ENCODE measurements at regions not wholly inside any gene's neighbourhood (a gene's known extent, or its start where the extent isn't known, plus 50 kb on each side); places are given as distances from the start of the nearest gene placed in this dataset.
"Not testable (repeated sequence)": the region's sequence is repeated elsewhere in the genome, so short reads cannot be mapped to it uniquely, and the experiment has no call there.

- DNase-seq: no peak
These were observed 77.6 kb downstream of the RIN2 start for GRCh38 chr20:19835533-19836222.

GRCh38 chr20:19838468-19838867, 80.4 kb downstream of the RIN2 start:
- DNase-seq: no peak

- no peak for DNase-seq
These were observed 81.0 kb downstream of the RIN2 start for GRCh38 chr20:19839053-19839452.

GRCh38 chr20:19840111-19840710, 82.2 kb downstream of the RIN2 start:
- DNase-seq: no peak

GRCh38 chr20:19841740-19842139, 83.7 kb downstream of the RIN2 start:
- DNase-seq: no peak

DNA sequence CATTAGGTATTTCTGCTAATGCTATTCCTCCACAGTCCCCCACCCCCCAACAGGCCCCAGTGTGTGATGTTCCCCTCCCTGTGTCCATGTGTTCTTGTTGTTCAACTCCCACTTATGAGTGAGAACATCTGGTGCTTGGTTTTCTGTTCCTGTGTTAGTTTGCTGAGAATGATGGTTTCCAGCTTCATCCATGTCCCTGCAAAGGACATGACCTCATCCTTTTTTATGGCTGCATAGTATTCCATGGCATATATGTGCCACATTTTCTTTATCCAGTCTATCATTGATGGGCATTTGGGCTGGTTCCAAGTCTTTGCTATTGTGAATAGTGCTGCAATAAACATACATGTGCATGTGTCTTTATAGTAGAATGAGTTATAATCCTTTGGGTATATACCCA, 86.8 kb downstream of the RIN2 start:
- not testable (repeated sequence) for DNase-seq

DNA sequence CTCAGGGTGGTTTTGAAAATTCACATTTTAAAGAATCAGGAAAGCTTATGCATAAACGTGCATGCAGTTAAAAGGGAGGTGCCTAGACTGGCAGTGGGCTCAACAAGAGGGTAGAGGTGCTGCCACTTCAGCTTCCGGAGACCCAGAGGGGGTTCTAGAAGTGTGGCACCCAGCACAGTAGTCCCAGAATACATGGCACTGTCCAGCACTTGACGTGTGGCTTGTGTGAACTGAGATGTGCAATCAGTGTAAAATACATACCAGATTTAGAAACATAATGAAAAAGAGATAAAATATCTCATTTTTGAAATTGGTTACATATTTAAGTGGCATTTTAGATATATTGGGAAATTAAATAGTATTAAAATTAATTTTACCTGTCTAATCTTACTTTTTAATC, 89.3 kb downstream of the RIN2 start:
- no peak for DNase-seq

- DNase-seq: no peak
These were observed 91.5 kb downstream of the RIN2 start for GRCh38 chr20:19849341-19850197.

GRCh38 chr20:19850198-19850533, 92.1 kb downstream of the RIN2 start:
- no peak for DNase-seq

GRCh38 chr20:19851861-19852260, 93.8 kb downstream of the RIN2 start:
- DNase-seq: no peak

DNA sequence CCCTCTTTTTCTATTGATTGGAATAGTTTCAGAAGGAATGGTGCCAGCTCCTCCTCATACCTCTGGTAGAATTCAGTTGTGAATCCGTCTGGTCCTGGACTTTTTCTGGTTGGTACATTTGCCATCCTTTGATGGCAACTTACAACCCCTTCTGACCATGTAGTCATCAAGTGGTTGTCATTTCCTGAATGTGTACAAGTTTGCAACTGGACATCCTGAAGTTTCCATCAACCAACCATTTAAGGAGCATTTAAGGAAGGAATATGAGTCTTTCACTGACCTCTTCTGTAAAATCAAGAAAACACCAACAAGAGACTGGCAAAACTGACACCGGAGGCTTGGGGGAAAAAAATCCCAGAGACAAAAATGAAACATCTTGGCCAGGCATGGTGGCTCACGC, 97.4 kb downstream of the RIN2 start:
- no peak for DNase-seq

DNA sequence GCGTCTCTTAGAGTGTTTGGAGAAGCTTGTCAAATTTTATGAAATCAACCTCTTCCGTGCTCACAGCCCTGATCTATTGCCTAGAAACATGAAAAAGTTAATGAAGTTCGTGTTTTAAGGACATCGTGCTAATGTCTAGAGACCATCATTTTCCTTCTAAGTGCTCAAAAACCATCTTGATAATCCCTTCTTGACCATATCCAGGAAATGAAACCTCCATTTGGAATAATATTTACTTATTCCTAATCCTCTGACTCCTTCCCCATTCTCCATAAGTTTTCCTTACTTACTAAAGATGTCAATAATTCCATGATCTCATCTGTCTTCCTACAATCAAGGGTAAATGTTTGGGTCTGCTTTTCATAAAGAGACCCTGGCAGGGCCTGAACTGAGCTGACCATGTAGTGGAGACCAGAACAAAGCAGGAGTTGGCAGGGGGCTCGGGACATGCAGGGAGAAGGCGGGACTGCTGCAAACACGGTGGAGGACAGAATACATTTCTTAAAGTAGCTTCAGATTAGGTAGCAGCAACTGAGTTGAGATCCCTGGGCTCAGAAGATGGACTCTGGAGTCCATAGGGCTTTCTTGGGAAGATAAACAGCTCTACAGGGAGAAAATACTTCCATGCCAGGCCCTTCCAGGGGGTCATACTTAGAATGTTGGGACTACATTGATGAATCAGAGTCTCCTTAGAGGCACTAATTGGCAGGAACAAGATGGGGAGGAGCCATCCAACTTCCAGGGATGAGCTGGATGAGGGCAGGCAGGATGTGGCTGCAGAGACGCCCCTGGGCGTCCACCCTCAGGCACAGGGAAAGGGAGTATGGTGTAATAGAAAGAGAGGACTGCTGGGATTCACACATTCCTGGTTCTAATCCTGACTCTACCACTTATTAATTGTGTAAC, 100.7 kb downstream of the RIN2 start:
- no peak for DNase-seq

DNA sequence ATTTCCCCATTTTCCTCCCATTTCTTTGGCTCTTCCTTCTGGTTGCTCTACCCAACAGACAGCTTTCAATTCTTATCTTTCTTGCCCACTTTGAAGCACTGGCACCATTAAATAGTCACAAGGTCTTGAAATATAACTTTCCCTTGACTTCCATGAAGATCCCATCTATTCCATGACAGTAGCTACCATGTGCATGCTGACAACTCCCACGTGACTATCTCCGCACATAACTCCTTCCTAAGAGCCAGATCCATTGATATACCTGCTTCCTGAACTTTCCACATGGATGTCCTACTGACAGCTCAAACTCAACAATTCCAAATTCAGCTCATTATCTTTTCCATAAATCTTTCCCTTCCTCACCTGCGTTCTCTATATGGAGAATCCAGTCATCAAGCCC, 101.4 kb downstream of the RIN2 start:
- no peak for DNase-seq

- DNase-seq: no peak
These were observed 102.7 kb downstream of the RIN2 start for GRCh38 chr20:19860737-19861136.

DNA sequence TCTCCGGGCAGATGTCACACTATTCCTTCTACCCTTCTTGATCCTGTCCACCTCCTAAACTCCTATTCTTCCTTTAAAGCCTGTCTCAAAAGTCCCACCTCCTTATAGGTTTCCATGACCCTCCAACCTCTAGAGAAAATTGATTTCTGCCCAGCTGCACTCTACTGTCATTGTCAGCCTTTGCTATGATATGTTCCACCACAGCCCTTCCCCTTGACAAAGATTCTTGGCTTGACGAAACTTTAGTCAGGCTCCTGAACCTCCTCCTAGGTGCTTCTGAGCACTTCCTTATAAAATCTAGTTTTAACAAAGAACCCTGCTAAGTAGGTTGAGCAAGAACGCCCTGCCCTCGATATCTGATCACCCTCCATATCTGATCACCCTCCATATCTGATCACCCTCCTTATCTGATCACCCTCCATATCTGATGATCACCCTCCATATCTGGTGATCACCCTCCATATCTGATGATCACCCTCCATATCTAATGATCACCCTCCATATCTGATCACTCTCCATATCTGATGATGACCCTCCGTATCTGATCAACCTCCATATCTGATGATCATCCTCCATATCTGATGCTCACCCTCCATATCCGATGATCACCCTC, 103.2 kb downstream of the RIN2 start:
- no peak for DNase-seq

GRCh38 chr20:19864130-19864529, 106.1 kb downstream of the RIN2 start:
- no peak for DNase-seq

DNA sequence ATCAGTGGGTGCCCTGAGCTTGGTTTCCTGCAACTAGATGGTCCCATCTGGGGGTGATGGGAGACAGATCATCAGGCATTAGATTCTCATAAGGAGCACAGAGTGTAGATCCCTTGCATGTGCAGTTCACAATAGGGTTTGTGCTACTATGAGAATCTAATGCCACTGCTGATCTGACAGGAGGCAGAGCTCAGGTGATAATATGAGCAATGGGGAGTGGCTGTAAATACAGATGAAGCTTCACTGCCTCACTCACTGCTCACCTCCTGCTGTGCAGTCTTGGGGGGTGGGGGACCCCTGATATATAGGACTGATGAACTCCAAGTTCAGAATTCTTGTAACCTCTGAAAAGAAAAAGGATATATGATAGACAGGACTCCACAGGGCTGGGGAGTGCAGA, 108.0 kb downstream of the RIN2 start:
- no peak for DNase-seq

GRCh38 chr20:19867074-19867473, 109.0 kb downstream of the RIN2 start:
- DNase-seq: no peak

GRCh38 chr20:19867940-19868371, 109.9 kb downstream of the RIN2 start:
- DNase-seq: no peak

DNA sequence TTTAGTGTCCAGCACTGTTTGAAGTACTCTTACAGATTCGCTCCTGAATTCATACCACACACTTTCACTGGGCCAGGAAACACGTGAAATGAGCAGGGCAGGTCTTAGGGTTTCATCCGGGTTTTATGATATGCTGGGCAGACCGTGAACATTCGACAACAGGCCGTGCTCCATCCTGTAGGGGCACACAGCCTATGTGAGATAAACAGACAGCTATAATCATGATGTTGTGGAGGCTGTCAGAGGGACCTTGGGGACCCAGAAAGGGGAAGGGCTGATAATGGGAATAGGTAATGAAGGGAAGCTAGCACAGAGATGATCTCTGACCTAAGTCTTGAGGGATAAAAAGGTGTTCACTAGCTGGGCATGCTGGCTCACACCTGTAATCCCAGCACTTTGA, 110.4 kb downstream of the RIN2 start:
- no peak for DNase-seq

DNA sequence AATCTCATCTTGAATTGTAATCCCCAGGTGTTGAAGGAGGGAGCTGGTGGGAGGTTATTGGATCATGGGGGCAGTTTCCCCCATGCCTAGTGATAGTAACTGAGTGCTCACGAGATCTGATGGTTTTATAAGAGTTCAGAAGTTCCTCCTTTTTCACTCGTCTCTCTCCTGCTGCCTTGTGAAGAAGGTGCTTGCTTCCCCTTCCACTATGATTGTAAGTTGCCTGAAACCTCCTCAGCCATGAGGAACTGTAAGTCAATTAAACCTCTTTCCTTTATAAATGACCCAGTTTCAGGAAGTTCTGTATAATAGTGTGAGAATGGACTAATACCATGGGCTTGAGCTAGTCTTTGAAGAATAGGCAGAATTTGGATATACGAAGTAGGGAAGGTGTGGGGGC, 113.9 kb downstream of the RIN2 start:
- no peak for DNase-seq

- DNase-seq: no peak
These were observed 116.1 kb downstream of the RIN2 start for GRCh38 chr20:19874040-19874727.

Measured in NCI-H1417 treated with DMSO at 0.1 percent for 48 hours (cell line).